ENCODE measurements at regions not wholly inside any gene's neighbourhood (a gene's known extent, or its start where the extent isn't known, plus 50 kb on each side); places are given as distances from the start of the nearest gene placed in this dataset.

DNA sequence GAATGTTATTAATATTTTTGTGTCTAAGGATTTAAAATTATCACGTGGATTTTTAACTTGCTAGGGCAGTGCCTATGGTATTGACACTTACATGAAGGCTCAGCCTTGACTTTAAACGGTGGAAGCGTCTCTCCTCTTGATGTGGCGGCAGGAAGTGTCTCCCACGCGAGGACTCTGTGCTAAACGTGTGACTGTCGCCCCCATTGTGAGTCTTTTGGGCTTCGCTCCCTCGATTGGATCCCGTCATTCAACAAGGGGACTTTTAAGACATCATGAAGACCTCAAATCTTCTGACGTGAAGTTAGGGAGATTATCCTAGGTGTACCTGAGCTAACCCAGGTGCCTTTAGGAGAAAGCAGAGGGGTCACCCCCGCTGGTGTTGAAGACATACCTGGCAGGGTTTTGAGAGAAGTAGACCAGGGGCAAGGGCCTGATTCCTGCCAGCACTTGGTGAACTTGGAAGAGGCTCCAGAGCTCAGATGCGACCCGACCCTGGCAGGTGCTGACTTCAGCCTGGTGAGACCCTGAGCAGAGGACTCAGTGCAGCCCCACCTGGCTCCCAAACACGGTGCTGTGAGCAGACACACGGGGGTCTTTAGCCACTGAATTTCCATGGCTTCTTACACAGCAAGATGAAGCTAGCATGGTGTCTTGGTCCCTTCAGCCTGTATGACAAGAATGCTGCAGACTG is 55.7 kb upstream of the IRX4 start:
- TF ChIP-seq, protein P1, sequence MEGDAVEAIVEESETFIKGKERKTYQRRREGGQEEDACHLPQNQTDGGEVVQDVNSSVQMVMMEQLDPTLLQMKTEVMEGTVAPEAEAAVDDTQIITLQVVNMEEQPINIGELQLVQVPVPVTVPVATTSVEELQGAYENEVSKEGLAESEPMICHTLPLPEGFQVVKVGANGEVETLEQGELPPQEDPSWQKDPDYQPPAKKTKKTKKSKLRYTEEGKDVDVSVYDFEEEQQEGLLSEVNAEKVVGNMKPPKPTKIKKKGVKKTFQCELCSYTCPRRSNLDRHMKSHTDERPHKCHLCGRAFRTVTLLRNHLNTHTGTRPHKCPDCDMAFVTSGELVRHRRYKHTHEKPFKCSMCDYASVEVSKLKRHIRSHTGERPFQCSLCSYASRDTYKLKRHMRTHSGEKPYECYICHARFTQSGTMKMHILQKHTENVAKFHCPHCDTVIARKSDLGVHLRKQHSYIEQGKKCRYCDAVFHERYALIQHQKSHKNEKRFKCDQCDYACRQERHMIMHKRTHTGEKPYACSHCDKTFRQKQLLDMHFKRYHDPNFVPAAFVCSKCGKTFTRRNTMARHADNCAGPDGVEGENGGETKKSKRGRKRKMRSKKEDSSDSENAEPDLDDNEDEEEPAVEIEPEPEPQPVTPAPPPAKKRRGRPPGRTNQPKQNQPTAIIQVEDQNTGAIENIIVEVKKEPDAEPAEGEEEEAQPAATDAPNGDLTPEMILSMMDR (IDR thresholded peaks at IDR 0.05 in 2 of 3, conservative IDR thresholded peaks at IDR 0.05 in 1 of 3; ENCODE audit: borderline replicate concordance in 1 of 3, insufficient read depth in 1 of 3, low read depth in 2 of 3, low read length in 2 of 3), result no peak
- TF ChIP-seq POLR2A (IDR thresholded peaks at IDR 0.05; ENCODE audit: borderline replicate concordance, extremely low read depth, insufficient read depth, insufficient read length) (no peak), EZH2 (IDR thresholded peaks at IDR 0.05) (no peak), POLR2AphosphoS5 (IDR thresholded peaks at IDR 0.05; ENCODE audit: low read depth, low read length) (no peak)

All from HCT116 (cell line).